ENCODE measurements at regions not wholly inside any gene's neighbourhood (a gene's known extent, or its start where the extent isn't known, plus 50 kb on each side); places are given as distances from the start of the nearest gene placed in this dataset.

- in situ Hi-C loops (cut with HindIII; ENCODE audit: low pct_unique_long_range_greater_than_20kb, low sequenced_read_pairs): no loop called here
- DNase-seq (ENCODE audit: low read depth, low spot score): no peak
These were observed 408.6 kb upstream of the FANCL start for GRCh38 chr2:58649756-58650155.

- in situ Hi-C loops (cut with HindIII; ENCODE audit: low pct_unique_long_range_greater_than_20kb, low sequenced_read_pairs): no loop called here
- no peak for DNase-seq (ENCODE audit: low read depth, low spot score)
These were observed 403.9 kb upstream of the FANCL start for GRCh38 chr2:58645017-58645416.

- DNase-seq (ENCODE audit: low read depth, low spot score): no peak
- in situ Hi-C loops (cut with HindIII; ENCODE audit: low pct_unique_long_range_greater_than_20kb, low sequenced_read_pairs): no loop called here
These were observed 403.3 kb upstream of the FANCL start for GRCh38 chr2:58644451-58644850.

GRCh38 chr2:58641001-58641400 is 399.9 kb upstream of the FANCL start:
- in situ Hi-C loops (cut with HindIII; ENCODE audit: low pct_unique_long_range_greater_than_20kb, low sequenced_read_pairs): no loop called here
- DNase-seq (ENCODE audit: low read depth, low spot score): no peak

- DNase-seq (ENCODE audit: low read depth, low spot score): no peak
- in situ Hi-C loops (cut with HindIII; ENCODE audit: low pct_unique_long_range_greater_than_20kb, low sequenced_read_pairs): no loop called here
These were observed 398.9 kb upstream of the FANCL start for GRCh38 chr2:58640042-58640441.

GRCh38 chr2:58638256-58638805 is 397.2 kb upstream of the FANCL start:
- in situ Hi-C loops (cut with HindIII; ENCODE audit: low pct_unique_long_range_greater_than_20kb, low sequenced_read_pairs): no loop called here
- DNase-seq (ENCODE audit: low read depth, low spot score): no peak

GRCh38 chr2:58636872-58637271 is 395.7 kb upstream of the FANCL start:
- no peak for DNase-seq (ENCODE audit: low read depth, low spot score)
- in situ Hi-C loops (cut with HindIII; ENCODE audit: low pct_unique_long_range_greater_than_20kb, low sequenced_read_pairs): no loop called here

GRCh38 chr2:58635801-58636375 is 394.8 kb upstream of the FANCL start:
- in situ Hi-C loops (cut with HindIII; ENCODE audit: low pct_unique_long_range_greater_than_20kb, low sequenced_read_pairs): no loop called here
- DNase-seq (ENCODE audit: low read depth, low spot score): no peak

GRCh38 chr2:58634653-58635370 is 393.7 kb upstream of the FANCL start:
- no peak for DNase-seq (ENCODE audit: low read depth, low spot score)

GRCh38 chr2:58633613-58634365 is 392.7 kb upstream of the FANCL start:
- in situ Hi-C loops (cut with HindIII; ENCODE audit: low pct_unique_long_range_greater_than_20kb, low sequenced_read_pairs): no loop called here
- DNase-seq (ENCODE audit: low read depth, low spot score): no peak

More at GRCh38 chr2:58634653-58635370, 393.7 kb upstream of the FANCL start:
- in situ Hi-C loops (cut with HindIII; ENCODE audit: low pct_unique_long_range_greater_than_20kb, low sequenced_read_pairs): no loop called here

GRCh38 chr2:58631986-58632385 is 390.9 kb upstream of the FANCL start:
- in situ Hi-C loops (cut with HindIII; ENCODE audit: low pct_unique_long_range_greater_than_20kb, low sequenced_read_pairs): no loop called here

GRCh38 chr2:58629545-58630119 is 388.5 kb upstream of the FANCL start:
- DNase-seq (ENCODE audit: low read depth, low spot score): no peak
- in situ Hi-C loops (cut with HindIII; ENCODE audit: low pct_unique_long_range_greater_than_20kb, low sequenced_read_pairs): no loop called here

More at GRCh38 chr2:58631986-58632385, 390.9 kb upstream of the FANCL start:
- DNase-seq (ENCODE audit: low read depth, low spot score): no peak

GRCh38 chr2:58620896-58621295 is 379.8 kb upstream of the FANCL start:
- no peak for DNase-seq (ENCODE audit: low read depth, low spot score)
- in situ Hi-C loops (cut with HindIII; ENCODE audit: low pct_unique_long_range_greater_than_20kb, low sequenced_read_pairs): no loop called here

- DNase-seq (ENCODE audit: low read depth, low spot score): no peak
- in situ Hi-C loops (cut with HindIII; ENCODE audit: low pct_unique_long_range_greater_than_20kb, low sequenced_read_pairs): no loop called here
These were observed 379.0 kb upstream of the FANCL start for GRCh38 chr2:58620093-58620492.

- in situ Hi-C loops (cut with HindIII; ENCODE audit: low pct_unique_long_range_greater_than_20kb, low sequenced_read_pairs): no loop called here
- no peak for DNase-seq (ENCODE audit: low read depth, low spot score)
These were observed 375.8 kb upstream of the FANCL start for GRCh38 chr2:58616961-58617360.

- in situ Hi-C loops (cut with HindIII; ENCODE audit: low pct_unique_long_range_greater_than_20kb, low sequenced_read_pairs): no loop called here
- DNase-seq (ENCODE audit: low read depth, low spot score): no peak
These were observed 373.1 kb upstream of the FANCL start for GRCh38 chr2:58614219-58614618.

GRCh38 chr2:58612973-58613372 is 371.8 kb upstream of the FANCL start:
- DNase-seq (ENCODE audit: low read depth, low spot score): no peak
- in situ Hi-C loops (cut with HindIII; ENCODE audit: low pct_unique_long_range_greater_than_20kb, low sequenced_read_pairs): no loop called here

- in situ Hi-C loops (cut with HindIII; ENCODE audit: low pct_unique_long_range_greater_than_20kb, low sequenced_read_pairs): no loop called here
- DNase-seq (ENCODE audit: low read depth, low spot score): no peak
These were observed 368.2 kb upstream of the FANCL start for GRCh38 chr2:58609326-58609725.
